NCI-H1092 treated with DMSO at 0.1 percent for 48 hours (cell line): ENCODE measurements at regions not wholly inside any gene's neighbourhood (a gene's known extent, or its start where the extent isn't known, plus 50 kb on each side); places are given as distances from the start of the nearest gene placed in this dataset.
"Not testable (repeated sequence)": the region's sequence is repeated elsewhere in the genome, so short reads cannot be mapped to it uniquely, and the experiment has no call there.

Experiments
- DNase-seq: peaks from one replicate; lab custom pipeline; 2025; lab: John Stamatoyannopoulos, UW

- no peak for DNase-seq
Measured at GRCh38 chr14:106201376-106201775, 675.0 kb downstream of the TMEM121 start.

GRCh38 chr14:106203438-106203837 is 677.1 kb downstream of the TMEM121 start:
- DNase-seq: no peak

DNA sequence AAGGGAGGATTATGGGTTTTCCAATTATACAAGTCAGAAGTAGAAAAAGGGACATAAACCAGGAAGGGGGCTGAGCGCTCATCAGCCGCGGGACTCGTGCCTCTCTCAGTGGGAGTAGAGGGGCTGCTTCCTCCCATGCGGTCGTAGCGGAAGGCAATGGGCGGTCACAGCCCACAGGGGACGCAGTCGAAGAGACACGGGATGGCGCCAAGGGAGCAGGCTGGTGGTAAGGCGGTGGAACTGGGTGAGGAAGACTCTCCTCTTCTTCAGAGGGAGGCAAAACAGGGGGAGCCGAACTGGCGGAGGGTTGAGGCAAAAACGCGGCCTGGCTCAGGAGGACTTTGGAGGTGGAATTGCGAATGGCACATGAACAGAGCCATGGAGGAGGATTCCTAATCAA is 677.7 kb downstream of the TMEM121 start:
- no peak for DNase-seq

DNA sequence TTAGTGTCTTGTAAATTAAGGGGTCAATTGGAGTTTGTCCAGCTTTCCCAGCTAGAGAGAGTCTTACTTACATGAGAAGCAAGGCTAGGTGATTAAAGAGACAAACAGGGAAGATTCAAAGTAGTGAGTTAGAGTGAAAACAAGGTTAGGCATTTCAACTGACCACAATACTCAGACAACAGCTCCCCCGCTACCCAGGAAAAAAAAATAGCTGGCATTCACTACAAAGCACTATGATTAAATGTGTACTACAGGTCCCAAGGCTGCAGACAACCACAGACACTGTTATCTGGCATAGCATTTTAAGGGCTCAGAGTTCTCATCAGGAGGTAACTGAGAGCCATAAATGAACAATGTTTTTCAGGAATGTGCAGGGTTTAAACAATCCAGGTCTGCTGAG is 680.9 kb downstream of the TMEM121 start:
- no peak for DNase-seq

DNA sequence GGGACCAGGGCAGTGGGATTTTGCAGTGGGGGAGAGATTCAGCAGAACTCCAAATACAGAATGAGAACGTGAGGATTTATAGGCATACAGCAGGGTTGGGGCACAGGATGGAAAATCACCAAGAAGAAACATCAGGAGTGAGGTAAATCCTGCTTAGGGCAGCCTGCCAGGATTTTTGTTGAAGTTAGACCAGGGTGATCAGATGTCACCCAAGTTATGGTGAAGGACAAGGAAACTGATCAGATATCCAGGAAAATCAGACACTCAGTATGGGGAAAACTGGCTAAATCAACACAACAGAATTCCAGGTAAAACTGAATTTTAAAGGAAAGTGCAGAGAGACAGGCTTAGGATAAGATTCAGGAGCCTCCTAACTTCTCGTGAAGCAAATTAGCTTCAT is 682.4 kb downstream of the TMEM121 start:
- no peak for DNase-seq

DNA sequence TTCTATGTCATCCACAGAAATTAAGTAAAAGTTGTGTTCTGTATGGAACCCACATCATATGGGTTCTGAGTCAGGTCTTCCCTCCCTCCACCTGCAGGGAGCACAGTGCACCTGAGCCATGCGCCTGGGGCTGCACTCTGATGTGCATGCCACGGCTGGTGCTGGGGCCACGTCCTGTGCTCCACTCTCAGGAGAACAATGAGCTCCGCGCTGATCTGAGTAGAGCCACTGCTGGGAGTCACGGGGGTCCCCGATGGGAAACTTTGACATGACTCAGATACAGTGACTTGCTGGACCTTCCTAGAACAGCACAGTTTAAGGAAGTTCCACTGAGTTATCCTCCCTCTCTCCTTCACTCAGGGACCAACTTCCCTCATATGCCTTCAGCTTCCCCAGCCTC is 683.4 kb downstream of the TMEM121 start:
- DNase-seq: no peak

DNA sequence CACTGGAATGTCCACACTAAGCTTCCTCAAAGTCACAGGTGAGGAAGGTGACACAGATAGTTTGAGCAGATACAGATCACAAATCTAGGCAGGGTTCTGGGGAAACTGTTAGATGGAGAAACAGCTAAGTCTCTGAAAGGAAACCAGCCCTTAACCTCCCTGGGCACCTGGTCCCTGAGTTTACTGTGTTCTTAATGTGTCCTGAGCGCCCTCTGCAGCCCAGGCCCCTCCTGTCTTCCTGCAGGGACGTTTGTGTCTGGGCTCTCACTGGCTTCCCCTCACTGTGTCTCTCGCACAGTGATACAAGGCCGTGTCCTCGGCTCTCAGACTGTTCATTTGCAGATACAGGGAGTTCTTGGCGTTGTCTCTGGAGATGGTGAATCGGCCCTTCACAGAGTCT is 684.3 kb downstream of the TMEM121 start:
- DNase-seq: no peak

- no peak for DNase-seq
Measured at GRCh38 chr14:106211334-106211900, 685.0 kb downstream of the TMEM121 start.

DNA sequence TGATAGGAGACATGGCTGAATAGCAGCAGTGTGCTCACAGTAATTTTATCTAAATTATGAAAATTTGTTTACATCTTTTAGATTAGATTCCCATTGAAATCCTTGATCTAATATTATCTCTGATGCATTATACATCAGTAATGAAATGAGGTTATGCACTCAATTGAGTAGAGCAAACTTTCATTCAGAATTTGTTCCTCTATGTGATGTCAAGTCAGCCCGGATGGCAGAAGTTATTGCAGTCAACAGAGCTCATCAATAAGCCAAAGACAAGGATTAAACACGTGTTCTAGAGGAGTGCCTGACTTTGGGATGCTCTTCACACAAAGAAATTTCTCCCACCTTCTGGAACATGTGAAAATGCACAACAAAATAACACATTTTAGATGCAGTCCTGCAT is 688.8 kb downstream of the TMEM121 start:
- DNase-seq: no peak

GRCh38 chr14:106216679-106217078 is 690.3 kb downstream of the TMEM121 start:
- no peak for DNase-seq

DNA sequence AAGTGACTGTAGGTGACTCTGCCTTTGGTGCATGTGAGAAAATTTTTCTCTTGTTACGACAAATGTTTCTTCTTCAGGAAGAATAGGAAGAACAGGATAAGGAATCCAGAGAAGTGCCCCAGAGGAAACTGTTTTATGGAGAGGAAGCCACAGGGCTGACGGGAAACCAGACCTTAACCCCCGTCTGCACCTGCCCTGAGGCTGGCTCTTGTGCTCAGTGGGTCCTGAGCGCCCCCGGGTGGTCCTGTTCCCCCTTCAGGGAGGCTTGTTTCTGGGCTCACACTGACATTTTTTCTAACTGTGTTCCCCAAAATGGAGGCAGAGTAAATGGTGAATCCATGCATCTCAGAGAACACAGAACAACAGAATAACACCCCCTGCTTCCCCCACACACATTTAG is 691.8 kb downstream of the TMEM121 start:
- no peak for DNase-seq

GRCh38 chr14:106222311-106222710 is 695.9 kb downstream of the TMEM121 start:
- no peak for DNase-seq

DNA sequence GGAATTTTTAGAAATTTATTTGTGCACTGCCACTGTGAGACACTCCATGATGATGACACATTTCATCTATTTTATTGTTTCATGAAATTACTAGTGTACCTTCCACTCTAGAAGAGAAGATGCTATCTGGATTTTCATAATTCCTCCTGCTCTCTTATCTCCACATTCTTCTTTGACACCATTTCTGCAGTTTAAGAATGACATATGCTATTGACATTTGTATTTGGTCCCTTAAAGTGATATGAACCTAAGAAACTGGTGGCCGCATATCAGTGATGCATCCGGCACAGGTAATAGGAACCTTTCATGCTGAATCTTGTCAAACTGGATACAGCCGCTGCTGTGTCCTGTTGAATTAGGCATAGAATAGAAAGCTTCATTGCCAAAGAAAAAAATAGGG is 696.3 kb downstream of the TMEM121 start:
- no peak for DNase-seq

- no peak for DNase-seq
Measured at GRCh38 chr14:106227793-106228192, 701.4 kb downstream of the TMEM121 start.

DNA sequence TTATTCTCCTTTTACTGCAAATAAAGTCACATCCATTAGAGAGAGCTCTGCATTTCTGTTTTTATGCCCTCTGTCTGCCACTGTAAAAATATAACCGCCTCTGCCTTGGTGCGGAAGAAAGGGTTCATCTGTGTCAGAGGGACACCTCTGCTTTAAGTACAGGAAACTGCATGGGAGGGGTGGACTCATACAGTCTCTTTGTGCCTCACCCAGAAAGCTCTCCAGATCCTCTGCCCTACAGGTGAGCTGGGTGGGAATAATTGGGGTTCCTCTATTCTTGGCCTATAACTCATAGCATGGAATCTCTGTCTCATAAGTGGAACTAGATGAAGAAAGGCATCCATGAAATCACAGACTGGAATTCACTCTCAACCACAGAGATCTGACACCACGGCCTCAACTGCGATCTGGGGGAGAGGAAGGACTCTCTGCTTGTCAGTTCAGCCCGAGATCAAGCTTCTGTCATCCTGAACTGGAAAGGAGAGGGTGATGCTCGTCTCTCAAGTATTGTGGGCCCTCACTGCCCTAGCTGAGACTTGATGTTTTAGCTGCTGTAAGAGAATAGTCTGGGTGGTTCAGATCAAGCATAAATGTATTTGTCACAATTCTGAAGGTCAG is 702.3 kb downstream of the TMEM121 start:
- DNase-seq: no peak

GRCh38 chr14:106230071-106230470 is 703.7 kb downstream of the TMEM121 start:
- no peak for DNase-seq

GRCh38 chr14:106233191-106233590 is 706.8 kb downstream of the TMEM121 start:
- not testable (repeated sequence) for DNase-seq

DNA sequence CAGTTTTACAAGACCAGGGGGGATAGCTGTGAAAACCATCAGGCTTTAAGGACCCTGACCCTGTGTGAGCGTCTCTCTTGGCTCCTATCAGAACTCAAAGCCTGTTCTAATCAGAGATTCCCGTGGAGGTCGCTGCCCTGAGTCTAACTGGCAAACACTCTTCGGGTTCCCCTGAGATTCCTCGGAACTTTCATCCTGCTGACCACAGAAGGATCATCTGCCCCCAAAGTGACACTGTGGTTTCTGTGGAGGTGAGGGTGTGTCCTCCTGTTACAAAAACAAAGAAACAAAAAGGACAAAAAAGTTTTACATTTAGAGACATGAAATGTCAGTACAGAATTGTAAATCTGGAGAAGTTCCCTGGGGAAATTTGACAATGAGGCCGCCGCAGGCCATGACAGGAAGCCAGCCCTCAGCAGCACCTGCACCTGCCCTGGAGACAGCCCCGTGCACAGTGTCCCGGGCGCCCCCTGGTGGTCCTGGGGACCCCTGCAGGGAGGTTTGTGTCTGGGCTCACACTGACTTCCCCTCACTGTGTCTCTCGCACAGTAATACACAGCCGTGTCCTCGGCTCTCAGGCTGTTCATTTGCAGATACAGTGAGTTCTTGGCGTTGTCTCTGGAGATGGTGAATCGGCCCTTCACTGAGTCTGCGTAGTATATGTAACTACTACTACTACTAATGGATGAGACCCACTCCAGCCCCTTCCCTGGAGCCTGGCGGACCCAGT is 708.3 kb downstream of the TMEM121 start:
- peak; percentile 3 for DNase-seq

DNA sequence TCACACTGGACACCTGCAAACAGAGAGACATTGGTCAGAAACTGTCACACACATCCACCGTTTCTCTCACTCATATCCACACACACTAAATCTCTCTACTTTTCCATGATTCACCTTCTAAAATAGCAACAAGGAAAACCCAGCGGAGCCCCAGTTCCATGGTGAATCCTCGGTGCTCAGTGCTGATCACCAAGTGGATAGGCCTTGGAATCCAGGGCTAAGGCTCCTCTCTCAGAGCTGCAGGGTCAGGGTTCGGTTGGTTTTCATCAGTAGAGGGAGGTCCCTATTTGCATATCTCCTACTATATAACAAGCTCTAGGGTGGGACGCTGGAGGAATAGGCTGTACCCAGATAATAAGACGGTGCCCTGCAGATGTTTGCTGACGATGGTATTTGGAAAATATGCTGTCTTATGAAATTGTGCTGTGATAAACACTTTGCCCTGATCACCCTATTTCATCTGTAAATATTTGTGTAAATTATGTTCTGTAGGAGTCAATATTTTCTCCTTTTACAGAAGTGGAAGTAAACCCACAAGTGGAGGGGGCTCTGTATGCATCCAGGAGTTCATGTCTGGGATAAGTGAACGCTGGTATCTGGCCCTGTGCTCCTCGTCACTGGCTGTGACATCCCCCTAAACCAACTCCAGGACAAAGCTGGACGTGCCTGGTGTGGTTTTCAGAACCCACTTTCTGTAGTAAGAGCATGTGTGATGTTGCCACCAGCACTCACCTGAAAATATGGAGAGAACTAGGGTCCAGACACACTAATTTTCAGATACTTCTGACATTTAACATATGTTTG is 709.2 kb downstream of the TMEM121 start:
- no peak for DNase-seq

GRCh38 chr14:106248321-106249192 is 722.2 kb downstream of the TMEM121 start:
- no peak for DNase-seq

DNA sequence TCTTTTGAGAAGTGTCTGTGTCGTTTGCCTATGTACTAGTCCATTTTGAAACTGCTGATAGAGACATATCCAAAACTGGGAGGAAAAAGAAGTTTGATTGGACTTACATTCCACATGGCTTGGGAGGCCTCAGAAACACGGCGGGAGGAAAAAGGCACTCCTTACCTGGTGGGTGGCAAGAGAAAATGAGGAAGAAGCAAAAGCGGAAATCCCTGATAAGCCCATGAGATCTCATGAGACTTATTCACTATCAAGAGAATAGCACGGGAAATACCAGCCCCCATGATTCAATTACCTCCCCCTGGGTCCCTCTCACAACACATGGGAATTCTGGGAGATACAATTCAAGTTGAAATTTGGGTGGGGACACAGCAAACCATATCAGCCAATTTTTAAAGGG is 727.6 kb downstream of the TMEM121 start:
- not testable (repeated sequence) for DNase-seq

DNA sequence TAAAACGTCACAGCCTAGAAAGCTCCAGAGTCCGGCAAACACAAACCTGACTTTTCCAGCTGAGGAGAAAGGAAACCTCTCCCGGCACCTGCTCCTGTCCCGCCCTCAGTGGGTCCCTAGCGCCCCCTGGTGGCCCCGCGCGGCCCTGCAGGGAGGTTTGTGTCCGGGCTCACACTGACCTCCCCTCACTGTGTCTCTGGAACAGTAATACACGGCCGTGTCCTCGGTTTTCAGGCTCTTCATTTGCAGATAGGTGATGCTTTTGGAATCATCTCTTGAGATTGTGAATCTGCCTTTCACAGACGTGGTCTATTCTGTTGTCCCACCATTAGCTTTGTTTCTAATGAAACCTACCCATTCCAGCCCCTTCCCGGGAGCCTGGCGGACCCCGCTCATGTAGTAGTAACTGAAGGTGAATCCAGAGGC is 731.2 kb downstream of the TMEM121 start:
- DNase-seq: peak; percentile 22
